WTC11 (cell line): ENCODE measurements at regions not wholly inside any gene's neighbourhood (a gene's known extent, or its start where the extent isn't known, plus 50 kb on each side); places are given as distances from the start of the nearest gene placed in this dataset.

Experiments
- ATF2 ChIP-seq: sonication (generic); formaldehyde crosslinking; IDR thresholded peaks from 2 replicates; pipeline ENCODE4 v1.8.1; 2022; ENCODE audit warnings: low read depth, missing genetic modification reagents, borderline replicate concordance
- ATF3 ChIP-seq: sonication (generic); formaldehyde crosslinking; conservative IDR thresholded peaks from 2 replicates; pipeline ENCODE4 v1.8.1; 2022; ENCODE audit warnings: mild to moderate bottlenecking, missing genetic modification reagents
- ATF6 ChIP-seq: sonication (generic); formaldehyde crosslinking; IDR thresholded peaks from 2 replicates; pipeline ENCODE4 v1.8.1; 2023; ENCODE audit warnings: mild to moderate bottlenecking, missing genetic modification reagents
- CTCF ChIP-seq: fragments of 200-600 bp; IDR thresholded peaks from 2 replicates; pipeline ENCODE4 v1.8.0; 2022; ENCODE audit warnings: antibody characterized with exemption
- ELF4 ChIP-seq: sonication (generic); formaldehyde crosslinking; IDR thresholded peaks from 2 replicates; pipeline ENCODE4 v1.8.1; 2022; ENCODE audit warnings: low read depth, mild to moderate bottlenecking, moderate library complexity, missing genetic modification reagents
- NR2C2 ChIP-seq: sonication (generic); formaldehyde crosslinking; IDR thresholded peaks from 2 replicates; pipeline ENCODE4 v1.8.0; 2022; ENCODE audit warnings: mild to moderate bottlenecking, missing genetic modification reagents

GRCh38 chr10:128520211-128520815 lies 394.1 kb upstream of the MKI67 start:
- TF ChIP-seq CTCF (no peak), ATF6 (no peak), ELF4 (CRISPR knock-in tag) (no peak), NR2C2 (CRISPR knock-in tag) (no peak), ATF3 (CRISPR knock-in tag) (no peak), ATF2 (CRISPR knock-in tag) (no peak)
